GM21381 (cell line): ENCODE measurements at regions not wholly inside any gene's neighbourhood (a gene's known extent, or its start where the extent isn't known, plus 50 kb on each side); places are given as distances from the start of the nearest gene placed in this dataset.
"Not testable (repeated sequence)": the region's sequence is repeated elsewhere in the genome, so short reads cannot be mapped to it uniquely, and the experiment has no call there.

ENCODE experiments used
- ATAC-seq: cut with Tn5 transposase; IDR thresholded peaks from one replicate; pipeline ENCODE4 v1.9.1; 2021; ENCODE audit warnings: mild to moderate bottlenecking, moderate library complexity; ENCODE audit not compliant: unreplicated experiment

DNA sequence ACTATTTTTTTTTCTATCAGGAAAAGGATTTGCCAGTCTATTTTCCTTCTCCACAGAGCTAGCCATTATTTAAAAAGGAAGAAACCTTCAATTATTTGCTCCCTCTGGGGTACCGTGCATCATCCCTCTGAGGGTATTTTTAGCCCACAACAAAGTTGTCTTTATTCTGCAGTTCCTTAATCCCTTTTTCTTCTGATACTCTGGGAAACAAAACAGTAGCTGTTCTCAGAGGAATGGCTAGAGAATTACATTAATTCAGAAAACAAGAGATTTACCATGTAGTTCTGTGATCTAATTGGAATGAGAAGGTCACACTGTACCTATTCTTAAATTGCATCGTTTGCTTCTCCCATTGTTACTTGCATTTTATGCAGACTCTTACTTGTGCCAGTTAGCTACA, 1056.7 kb downstream of the STIM2 start:
- ATAC-seq, result no peak

DNA sequence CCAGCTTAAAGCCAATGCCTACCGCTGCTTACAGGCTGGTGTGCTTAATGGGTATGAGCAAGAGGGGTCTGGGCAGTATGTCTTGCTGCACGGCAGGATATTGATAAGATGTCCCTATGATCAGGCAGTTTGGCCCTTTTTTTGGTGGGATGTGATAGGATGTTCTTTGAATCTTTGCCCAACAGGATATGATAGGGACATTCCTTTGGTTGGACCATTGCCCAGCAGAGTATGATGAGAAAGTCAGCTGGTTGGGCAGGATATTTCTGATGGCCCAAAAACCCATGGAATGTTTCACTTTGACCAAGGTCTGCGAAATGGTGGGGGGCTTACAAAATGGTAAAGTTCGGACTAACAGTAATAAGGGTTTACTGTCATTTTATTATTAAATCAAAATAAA, 1060.6 kb downstream of the STIM2 start:
- no peak for ATAC-seq

DNA sequence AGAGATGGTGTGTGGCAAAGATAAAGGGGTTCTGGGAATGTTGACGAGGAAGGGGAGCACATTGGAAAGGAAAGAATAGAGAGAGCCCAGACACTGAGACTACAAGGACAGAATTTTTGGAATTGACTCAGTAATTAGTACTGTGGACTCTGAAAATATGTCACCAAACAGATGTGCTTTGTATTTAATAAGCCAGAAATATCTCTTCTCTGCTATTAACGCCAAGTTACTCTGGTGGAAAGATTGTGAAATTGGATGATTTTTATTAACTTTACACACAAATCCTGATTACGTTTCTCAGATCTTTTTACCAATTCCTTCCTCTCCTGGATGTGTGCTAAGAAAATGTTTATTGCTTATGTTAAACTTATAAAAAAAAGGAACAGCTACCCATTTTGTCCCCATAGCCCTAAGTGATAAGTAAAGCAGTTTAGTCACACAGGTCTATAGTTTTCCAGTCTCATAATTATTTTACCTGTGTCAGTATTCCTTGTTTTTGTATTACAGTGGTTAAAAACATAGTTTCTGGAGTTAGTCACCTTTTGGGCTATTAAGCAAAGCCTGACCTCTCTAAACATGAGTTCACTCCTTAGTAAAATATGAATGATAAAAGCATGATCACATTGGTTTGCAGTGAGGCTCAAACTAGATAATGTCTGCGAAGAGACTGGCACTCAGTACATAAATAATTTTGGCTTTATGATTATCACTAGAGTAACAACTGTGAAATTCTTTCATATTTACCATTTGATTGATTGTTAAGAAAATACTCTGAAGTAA, 1068.3 kb downstream of the STIM2 start:
- ATAC-seq, result no peak

DNA sequence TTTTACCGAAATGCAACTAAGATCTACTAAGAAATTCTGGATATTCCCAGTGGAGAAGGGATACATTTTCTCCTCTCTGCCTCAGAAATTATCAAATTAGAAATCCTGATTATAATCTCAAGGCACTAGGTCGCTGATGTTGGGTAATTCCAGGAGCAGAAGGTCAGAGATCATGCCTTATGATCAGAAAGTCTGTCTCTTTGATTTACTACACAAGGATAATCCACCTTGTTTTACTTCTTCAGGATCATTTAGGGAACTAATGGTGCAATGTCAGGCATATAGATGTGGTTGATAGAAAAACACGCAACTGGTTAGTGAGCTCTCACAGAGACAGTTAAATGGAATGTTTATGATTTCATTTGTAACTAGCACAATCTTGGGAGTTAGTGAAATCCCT, 1069.7 kb downstream of the STIM2 start:
- ATAC-seq, result no peak

DNA sequence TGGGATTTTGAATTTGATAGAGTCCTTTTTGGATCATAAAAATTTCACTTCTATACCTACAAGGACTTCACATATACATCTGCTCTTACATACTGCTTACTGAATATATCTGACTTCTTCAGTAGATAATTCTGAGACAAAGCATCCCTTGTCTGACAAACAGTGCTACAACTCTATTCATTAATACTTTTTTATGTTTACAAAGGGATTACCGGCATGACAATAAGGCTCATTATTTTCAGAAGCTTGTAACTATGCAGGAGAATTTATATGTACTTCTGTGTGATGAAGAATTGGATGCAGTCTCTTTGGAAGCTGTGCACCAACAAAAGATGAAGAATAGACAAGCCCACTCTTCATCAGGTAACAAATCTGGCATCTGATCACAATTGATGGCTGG, 1070.3 kb downstream of the STIM2 start:
- ATAC-seq, result no peak

DNA sequence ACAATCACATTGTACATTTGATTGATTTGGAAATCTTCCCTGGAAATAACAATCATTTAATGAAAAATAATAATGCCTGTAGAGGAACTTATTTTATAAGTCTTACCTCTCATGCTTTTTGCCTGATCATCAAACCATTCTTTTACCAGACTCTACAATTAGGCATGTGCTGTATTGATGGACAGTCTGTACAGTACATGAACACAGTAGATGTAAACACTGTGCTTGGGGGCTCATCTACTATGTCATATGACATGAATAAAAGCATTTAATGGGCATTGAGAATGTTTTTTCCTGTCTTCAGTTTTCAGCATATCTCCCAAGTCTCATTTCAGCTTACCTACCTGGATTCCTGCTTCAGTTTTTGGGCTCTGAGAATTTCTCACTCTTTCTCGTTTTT, 1070.9 kb downstream of the STIM2 start:
- ATAC-seq, result no peak

DNA sequence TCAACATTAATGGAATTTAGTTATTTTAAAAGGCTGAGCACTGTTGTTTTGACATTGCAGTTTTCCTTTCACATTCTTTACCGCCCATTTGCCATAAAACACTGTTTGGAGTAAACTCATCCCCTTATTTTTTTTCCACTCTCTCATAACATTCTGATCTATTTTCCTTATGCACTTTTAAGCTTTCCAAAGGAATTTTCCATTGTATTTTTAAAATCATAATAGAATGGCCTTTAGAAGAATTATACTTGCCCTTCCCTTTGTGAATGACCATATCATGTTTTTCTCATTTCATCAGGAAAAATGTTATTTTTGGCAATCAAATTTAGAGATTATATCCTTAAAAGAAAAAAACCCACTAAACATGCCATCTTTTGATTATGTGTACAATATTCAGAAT, 1074.2 kb downstream of the STIM2 start:
- ATAC-seq, result no peak

DNA sequence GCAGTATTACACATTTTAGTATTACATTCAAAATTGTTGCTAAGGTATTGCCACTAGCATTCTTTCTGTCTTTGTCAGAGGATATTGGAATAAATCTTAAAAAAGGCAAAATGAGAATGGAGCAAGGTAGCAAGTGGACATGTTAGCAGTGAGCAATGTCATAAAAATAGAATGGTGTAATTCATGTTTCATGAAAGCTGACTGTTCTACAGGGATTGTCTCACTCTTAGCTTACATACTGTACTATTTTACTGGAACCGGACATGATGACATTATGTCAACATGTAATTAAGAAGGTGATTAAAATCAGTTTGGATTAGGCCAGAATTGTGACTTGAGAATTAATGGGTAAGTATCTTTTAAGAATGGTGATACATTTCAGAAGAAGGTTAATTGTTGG, 1086.2 kb downstream of the STIM2 start:
- no peak for ATAC-seq

DNA sequence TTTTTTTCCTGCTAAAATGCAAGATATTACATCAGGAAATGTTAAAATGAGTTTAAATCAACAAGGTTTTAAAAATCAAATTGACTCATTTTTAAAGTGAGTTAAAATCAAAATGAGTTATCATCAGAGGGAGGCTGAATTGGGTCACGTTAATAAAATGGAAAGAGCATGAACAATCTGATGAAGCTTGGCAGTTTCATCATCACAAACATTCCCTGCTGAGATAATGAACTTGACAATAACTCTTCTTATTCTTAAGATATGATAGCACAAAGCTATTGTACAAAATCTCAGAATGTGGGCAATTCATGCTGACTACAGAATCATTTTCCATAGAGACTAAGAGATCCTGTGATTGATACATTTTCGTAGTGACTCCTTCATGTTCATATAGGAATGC, 1086.7 kb downstream of the STIM2 start:
- ATAC-seq, result no peak

DNA sequence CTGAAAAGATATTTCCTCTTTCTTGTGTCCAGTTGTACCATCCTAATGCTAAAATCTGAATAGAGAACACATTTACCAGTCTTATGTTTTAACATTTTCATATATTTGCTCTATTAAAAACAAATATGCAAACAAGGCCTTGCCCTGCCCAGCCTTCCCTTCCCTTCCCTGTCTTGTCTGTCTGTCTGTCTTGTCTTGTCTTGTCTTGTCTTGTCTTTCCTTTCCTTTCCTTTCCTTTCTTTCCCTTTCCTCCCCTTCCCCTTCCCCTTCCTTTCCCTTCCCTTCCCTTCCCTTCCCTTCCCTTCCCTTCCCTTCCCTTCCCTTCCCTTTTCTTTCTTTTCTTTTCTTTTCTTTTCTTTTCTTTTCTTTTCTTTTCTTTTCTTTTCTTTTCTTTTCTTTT, 1103.5 kb downstream of the STIM2 start:
- no peak for ATAC-seq

DNA sequence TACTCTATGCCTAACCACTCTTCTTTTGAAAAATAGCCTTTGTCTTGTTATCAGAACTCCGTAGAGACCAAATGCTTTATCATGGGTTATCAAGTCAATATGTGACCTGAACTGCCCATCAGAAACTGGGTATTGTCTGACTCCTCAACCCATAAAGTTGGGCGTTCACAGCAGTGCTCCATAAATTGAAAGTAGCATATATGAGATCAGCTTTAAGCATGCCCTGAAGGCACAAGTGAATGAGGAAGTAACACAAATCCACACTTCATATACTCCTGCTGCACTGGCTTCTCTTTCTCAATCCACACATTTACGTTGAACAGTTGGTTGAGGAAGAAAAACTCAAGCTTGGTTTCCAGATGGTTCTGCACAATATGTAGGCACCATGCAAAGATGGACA, 1106.0 kb downstream of the STIM2 start:
- ATAC-seq, result no peak

DNA sequence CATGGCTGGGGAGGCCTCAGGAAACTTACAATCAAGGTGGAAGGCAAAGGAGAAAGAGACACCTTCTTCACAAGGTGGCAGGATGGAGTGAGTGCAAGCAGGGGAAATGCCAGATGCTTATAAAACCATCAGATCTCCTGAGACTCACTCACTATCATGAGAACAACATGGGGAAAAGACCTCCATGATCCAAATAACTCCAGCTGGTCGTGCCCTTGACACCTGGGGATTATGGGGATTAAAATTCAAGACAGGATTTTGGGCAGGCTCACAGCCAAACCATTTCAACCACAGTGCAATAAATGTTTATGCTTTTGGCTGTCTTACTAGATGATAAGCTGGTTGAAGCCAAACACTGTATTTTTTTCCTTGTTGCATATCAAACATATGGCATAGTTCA, 1112.4 kb downstream of the STIM2 start:
- ATAC-seq, result no peak

DNA sequence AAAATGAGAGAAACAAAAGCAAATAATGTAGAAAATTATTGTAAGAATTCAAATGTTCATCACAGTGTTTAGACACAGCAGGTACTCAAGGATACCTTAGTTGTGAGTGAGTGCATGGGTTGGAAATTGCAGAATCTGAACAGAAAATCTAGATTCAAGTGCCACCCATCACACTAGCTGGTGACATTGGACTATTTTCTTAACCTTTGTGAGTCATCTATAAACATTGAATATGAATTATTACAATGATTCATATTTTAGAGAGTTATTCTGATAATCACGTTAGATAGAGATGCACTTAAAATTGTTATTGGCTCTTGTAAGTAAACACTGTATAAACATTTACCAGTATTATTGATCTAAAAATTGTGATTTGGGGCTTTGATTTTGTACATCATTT, 1113.1 kb downstream of the STIM2 start:
- ATAC-seq, result no peak

DNA sequence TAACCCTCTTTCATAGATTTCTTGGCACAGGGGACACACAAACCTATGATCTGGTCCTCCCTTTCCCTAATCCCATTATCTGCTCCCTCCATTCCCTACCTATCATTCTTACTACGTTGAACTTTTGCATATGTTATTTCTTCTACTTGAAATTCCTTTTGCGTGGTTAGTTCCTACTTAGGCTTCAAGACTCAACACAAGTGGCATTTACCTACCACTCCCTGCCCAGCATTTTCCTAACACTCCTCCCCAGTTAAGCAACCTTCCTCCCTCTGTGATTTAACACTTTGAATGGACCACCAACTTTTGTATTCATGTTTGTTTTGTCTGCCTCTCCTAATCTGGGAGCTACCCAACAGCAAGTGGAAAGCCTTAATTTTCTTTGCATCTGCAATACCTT, 1113.7 kb downstream of the STIM2 start:
- no peak for ATAC-seq

DNA sequence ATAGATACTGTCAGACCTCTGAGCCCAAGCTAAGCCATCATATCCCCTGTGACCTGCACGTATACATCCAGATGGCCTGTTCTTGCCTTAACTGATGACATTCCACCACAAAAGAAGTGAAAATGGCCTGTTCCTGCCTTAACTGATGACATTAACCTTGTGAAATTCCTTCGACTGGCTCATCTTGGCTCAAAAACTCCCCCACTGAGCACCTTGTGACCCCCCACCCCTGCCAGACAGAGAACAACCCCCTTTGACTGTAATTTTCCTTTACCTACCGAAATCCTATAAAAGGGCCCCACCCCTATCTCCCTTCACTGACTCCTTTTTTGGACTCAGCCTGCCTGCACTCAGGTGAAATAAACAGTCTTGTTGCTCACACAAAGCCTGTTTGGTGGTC, 1114.2 kb downstream of the STIM2 start:
- ATAC-seq, result not testable (repeated sequence)

DNA sequence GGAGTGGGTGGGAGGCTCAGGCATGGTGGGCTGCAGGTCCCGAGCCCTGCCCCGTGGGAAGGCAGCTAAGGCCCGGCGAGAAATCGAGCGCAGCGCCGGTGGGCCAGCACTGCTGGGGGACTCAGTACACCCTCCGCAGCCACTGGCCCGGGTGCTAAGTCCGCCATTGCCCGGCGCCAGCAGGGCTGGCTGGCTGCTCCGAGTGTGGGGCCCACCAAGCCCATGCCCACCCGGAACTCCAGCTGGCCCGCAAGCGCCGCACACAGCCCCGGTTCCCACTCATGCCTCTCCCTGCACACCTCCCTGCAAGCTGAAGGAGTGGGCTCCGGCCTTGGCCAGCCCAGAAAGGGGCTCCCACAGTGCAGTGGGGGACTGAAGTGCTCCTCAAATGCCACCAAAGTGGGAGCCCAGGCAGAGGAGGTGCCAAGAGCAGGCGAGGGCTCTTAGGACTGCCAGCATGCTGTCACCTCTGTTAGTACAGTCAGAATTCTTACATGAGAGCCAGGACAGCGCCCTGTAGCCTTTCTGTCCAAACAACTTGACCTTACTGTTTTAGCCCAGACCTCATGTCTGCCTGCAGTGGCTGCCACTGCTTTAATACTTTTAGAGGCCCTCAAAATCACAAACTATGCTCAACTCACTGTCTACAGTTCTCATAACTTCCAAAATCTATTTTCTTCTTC, 1117.9 kb downstream of the STIM2 start:
- ATAC-seq, result not testable (repeated sequence)

DNA sequence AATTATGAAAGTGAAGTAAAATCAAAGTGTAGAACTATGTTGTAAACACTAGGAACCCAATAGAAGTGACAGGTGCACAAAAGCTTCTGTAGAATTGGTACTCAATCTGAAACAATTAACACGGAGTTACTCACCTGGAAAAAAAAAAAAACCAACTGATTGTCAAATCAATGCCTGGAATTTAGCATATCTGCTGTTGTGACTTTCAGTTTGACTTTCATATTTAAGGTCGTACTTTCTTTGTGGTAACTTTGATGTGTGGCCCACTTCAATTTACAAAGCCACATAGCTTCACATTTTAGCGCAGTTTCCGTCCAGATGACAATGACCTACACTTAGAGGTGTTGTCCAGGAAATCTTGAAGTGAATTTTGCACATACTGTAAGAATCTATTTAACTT, 1124.9 kb downstream of the STIM2 start:
- no peak for ATAC-seq

DNA sequence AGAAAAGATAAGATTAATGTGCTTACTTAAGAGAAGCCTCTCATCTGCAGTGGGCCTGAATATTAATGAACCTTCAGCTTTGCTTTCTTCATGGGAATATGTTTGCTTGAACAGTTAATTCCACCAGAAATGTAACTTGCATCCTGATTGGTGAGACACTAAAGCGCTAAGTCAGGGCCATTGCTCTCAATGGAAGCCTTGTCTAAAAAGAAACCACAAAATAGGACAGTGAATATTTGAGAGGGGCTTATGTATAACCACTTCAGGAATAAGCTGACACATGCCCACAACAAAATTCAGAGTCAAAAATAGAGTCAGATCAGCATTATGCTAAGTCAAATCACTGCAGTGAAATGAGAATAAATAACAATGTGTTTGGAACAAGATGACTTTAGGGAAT, 1125.8 kb downstream of the STIM2 start:
- ATAC-seq, result no peak

DNA sequence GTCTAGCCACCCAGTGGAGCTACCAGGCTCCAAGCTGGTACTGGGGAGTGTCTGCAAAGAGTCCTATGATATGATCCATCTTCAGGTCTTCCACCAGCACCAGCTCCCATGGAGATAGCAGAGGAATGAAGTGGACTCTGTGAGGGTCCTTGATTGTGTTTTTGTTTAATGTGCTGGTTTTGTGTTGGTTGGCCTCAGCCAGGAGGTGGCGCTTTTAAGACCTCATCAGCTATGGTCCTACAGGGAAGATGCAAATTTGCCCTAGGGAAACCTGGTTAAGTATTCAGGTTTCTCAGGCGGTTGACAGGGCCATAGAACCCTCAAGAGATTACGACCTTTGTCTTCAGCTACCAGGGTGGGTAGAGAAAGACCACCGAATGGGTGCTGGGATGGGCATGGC, 1141.1 kb downstream of the STIM2 start:
- no peak for ATAC-seq

DNA sequence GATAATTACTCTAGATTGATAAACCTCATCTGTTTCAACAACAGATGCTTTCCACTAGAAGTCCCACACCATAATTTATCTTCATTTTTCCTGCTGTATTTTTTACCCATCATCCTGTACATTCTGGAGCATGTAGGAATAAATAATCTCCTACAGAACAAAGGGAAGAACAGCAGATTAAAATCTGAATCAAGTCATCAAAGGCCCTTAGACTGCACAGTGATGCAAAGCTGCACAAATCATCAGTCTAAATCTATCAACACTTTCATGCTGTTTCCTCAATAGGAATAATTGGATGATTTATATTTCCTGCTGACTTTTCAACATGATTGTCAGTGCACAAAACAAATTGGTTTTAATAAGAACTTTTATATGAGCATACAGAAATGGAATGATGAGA, 1143.9 kb downstream of the STIM2 start:
- no peak for ATAC-seq

DNA sequence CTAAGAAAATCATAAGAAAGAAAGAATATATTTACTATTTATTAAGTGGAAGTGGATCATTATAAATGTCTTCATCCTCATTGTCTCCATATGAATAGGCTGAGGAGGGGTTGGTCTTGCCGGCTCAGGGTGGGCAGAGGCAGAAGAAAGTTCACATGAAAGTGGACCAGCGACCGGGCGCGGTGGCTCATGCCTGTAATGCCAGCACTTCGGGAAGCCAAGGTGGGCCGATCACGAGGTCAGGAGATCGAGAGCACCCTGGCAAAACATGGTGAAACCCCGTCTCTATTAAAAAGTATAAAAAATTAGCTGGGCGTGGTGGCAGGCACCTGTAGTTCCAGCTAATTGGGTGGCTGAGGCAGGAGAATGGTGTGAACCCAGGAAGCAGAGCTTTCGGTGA, 1145.4 kb downstream of the STIM2 start:
- ATAC-seq, result no peak

DNA sequence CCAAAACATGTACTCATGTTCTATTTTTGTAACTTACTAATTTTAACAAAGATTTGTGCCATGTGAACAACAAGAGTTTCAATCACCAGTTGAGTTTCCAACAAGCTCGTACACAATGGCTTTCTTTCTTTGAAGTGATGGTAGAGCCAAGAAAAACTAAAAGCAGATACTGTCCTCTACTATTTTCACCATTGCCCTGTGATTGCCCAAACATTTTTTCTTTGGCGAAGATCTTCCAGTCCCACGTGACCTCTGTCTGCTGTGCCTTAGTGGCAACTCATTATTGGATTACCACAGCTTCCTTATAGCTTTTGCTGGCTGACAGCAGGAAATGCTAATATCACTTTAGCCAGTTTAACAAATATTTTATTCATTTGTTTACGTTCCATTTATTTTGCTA, 1147.1 kb downstream of the STIM2 start:
- ATAC-seq, result no peak

DNA sequence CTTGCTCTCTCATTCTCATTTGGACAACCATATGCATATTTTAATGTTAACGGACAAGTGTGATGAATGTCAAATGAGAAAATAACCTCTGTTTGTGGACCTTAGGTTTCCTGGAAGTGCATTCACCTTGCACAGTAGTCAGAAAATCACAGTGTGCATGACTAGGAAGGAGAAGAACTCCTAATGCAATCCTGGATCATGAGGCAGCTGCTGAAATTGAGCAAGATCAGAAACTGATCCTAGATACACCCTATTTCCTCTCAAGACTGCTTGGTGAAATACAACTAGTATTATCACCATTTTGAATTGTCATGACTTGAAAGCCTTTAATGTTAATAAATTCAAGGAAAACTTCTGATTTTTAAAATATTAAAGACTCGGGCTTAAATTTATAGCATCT, 1148.9 kb downstream of the STIM2 start:
- no peak for ATAC-seq
